ENCODE measurements at regions not wholly inside any gene's neighbourhood (a gene's known extent, or its start where the extent isn't known, plus 50 kb on each side); places are given as distances from the start of the nearest gene placed in this dataset.

DNA sequence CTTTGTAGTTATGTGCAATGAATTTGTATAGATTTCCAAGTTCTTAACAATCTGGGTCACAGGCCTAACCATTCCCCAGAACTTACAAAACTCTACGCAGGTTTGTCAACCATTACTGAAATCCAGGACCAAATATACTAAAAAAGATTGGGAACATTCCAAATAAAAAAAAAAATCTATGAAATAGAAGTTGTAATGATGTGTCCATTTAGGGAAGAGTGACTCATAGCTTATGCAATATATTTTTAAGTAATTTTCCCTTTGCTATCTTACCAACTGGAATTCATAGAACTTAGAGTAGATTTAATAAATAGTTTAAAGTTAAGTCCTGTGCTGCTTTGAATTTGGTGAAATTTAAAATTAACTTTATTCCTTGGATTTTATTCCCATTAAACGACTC lies 393.2 kb downstream of the PMP22 start:
- TF ChIP-seq, protein P1, sequence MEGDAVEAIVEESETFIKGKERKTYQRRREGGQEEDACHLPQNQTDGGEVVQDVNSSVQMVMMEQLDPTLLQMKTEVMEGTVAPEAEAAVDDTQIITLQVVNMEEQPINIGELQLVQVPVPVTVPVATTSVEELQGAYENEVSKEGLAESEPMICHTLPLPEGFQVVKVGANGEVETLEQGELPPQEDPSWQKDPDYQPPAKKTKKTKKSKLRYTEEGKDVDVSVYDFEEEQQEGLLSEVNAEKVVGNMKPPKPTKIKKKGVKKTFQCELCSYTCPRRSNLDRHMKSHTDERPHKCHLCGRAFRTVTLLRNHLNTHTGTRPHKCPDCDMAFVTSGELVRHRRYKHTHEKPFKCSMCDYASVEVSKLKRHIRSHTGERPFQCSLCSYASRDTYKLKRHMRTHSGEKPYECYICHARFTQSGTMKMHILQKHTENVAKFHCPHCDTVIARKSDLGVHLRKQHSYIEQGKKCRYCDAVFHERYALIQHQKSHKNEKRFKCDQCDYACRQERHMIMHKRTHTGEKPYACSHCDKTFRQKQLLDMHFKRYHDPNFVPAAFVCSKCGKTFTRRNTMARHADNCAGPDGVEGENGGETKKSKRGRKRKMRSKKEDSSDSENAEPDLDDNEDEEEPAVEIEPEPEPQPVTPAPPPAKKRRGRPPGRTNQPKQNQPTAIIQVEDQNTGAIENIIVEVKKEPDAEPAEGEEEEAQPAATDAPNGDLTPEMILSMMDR (IDR thresholded peaks at IDR 0.05 in 2 of 3, conservative IDR thresholded peaks at IDR 0.05 in 1 of 3; ENCODE audit: borderline replicate concordance in 1 of 3, insufficient read depth in 1 of 3, low read depth in 2 of 3, low read length in 2 of 3), result no peak
- TF ChIP-seq CEBPB (IDR thresholded peaks at IDR 0.05; ENCODE audit: low read depth) (no peak), POLR2AphosphoS5 (IDR thresholded peaks at IDR 0.05; ENCODE audit: low read depth, low read length) (no peak), EGR1 (IDR thresholded peaks at IDR 0.05; ENCODE audit: low read depth) (no peak)
